IMR-90 (cell line): ENCODE measurements at regions not wholly inside any gene's neighbourhood (a gene's known extent, or its start where the extent isn't known, plus 50 kb on each side); places are given as distances from the start of the nearest gene placed in this dataset.

Experiments
- BHLHE40 ChIP-seq: fragments of 150-350 bp; IDR thresholded peaks from 2 replicates; pipeline ENCODE4 v1.6.1; 2016; ENCODE audit warnings: mild to moderate bottlenecking, low read depth, low read length
- CEBPB ChIP-seq: IDR thresholded peaks from 2 replicates; pipeline ENCODE4 v1.6.1; 2012; ENCODE audit warnings: low read depth, low read length, improper control_type of control experiment
- CHD1 ChIP-seq: IDR thresholded peaks from 2 replicates; pipeline ENCODE4 v1.6.1; 2012; ENCODE audit warnings: low read depth, low read length, improper control_type of control experiment
- FOS ChIP-seq: fragments of 150-350 bp; IDR thresholded peaks from 2 replicates; pipeline ENCODE4 v1.6.1; 2016; ENCODE audit warnings: low read depth, low read length
- MAFK ChIP-seq: IDR thresholded peaks from 2 replicates; pipeline ENCODE4 v1.6.1; 2012; ENCODE audit warnings: low read depth, low read length, improper control_type of control experiment
- MAZ ChIP-seq: IDR thresholded peaks from 2 replicates; pipeline ENCODE4 v1.6.1; 2012; ENCODE audit warnings: low read depth, mild to moderate bottlenecking, low read length, improper control_type of control experiment, moderate library complexity, borderline replicate concordance
- POLR2A ChIP-seq: IDR thresholded peaks from 2 replicates; pipeline ENCODE4 v1.6.1; 2012; ENCODE audit warnings: mild to moderate bottlenecking, low read depth, low read length
- RAD21 ChIP-seq: IDR thresholded peaks from 2 replicates; pipeline ENCODE4 v1.6.1; 2012; ENCODE audit warnings: low read length, improper control_type of control experiment
- RCOR1 ChIP-seq: IDR thresholded peaks from 2 replicates; pipeline ENCODE4 v1.6.1; 2012; ENCODE audit warnings: mild to moderate bottlenecking, low read length, improper control_type of control experiment; ENCODE audit not compliant: insufficient replicate concordance
- RFX5 ChIP-seq: IDR thresholded peaks from 2 replicates; pipeline ENCODE4 v1.8.0; 2012; ENCODE audit warnings: low read depth, mild to moderate bottlenecking, low read length, moderate library complexity
- TF ChIP-seq, protein P1 (sequence below): conservative IDR thresholded peaks from 2 replicates; pipeline ENCODE4 v1.5.1; 2012; ENCODE audit warnings: mild to moderate bottlenecking, low read depth, low read length, improper control_type of control experiment
- TF ChIP-seq, protein P2 (sequence below): fragments of 150-350 bp; IDR thresholded peaks from 2 replicates; pipeline ENCODE4 v1.6.1; 2017; ENCODE audit warnings: mild to moderate bottlenecking, antibody characterized with exemption, low read length, low read depth

DNA sequence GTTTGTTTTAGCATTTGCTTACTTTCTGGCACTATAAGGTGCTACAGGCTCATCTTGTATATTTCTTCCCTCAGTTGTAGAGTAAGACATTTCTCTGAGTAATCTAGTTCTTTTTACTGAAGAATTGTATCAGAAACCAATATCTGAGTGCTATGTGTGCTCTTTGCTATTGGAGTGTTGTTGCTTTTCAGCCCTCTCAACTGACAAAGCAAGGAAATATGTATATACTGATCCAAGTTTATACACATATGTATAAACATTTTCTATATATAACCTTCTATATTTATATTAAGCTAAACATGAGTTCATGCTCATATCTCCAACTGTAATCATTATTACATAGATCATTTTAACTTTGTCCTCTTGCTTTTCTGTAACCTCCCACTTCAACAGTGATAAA lies 405.7 kb downstream of the RFPL4B start:
- TF ChIP-seq, protein P1, sequence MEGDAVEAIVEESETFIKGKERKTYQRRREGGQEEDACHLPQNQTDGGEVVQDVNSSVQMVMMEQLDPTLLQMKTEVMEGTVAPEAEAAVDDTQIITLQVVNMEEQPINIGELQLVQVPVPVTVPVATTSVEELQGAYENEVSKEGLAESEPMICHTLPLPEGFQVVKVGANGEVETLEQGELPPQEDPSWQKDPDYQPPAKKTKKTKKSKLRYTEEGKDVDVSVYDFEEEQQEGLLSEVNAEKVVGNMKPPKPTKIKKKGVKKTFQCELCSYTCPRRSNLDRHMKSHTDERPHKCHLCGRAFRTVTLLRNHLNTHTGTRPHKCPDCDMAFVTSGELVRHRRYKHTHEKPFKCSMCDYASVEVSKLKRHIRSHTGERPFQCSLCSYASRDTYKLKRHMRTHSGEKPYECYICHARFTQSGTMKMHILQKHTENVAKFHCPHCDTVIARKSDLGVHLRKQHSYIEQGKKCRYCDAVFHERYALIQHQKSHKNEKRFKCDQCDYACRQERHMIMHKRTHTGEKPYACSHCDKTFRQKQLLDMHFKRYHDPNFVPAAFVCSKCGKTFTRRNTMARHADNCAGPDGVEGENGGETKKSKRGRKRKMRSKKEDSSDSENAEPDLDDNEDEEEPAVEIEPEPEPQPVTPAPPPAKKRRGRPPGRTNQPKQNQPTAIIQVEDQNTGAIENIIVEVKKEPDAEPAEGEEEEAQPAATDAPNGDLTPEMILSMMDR, result no peak
- TF ChIP-seq POLR2A, result no peak
- no peak for TF ChIP-seq FOS
- no peak for TF ChIP-seq RCOR1
- no peak for TF ChIP-seq CHD1
- TF ChIP-seq RAD21, result no peak
- TF ChIP-seq RFX5, result no peak
- no peak for TF ChIP-seq MAZ
- no peak for TF ChIP-seq BHLHE40
- no peak for TF ChIP-seq CEBPB
- no peak for TF ChIP-seq MAFK
- TF ChIP-seq, protein P2, sequence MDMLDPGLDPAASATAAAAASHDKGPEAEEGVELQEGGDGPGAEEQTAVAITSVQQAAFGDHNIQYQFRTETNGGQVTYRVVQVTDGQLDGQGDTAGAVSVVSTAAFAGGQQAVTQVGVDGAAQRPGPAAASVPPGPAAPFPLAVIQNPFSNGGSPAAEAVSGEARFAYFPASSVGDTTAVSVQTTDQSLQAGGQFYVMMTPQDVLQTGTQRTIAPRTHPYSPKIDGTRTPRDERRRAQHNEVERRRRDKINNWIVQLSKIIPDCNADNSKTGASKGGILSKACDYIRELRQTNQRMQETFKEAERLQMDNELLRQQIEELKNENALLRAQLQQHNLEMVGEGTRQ, result no peak
